GM18502 (cell line): ENCODE measurements at regions not wholly inside any gene's neighbourhood (a gene's known extent, or its start where the extent isn't known, plus 50 kb on each side); places are given as distances from the start of the nearest gene placed in this dataset.

Experiments used
- ATAC-seq: cut with Tn5 transposase; IDR thresholded peaks from one replicate; pipeline ENCODE4 v1.9.1; 2021; ENCODE audit warnings: mild to moderate bottlenecking; ENCODE audit not compliant: unreplicated experiment, poor library complexity

DNA sequence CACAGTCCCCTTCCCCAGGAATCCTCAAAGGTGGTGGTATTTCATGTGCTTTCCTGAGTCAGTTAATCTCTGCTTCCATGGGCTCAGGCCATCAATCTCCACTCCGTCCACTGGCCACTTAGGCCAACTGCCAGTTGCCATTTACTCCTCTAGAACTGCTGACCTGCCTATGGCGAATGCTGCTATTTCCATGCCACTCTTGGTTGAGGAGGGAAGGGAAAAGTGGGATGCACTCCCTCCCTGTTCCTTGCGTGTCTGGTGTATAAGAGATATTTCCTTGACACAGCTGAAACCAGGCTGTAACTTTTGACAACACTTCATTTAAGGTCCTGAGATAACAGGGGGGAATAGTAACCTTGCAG, 261.5 kb downstream of the MREG start:
- ATAC-seq: no peak

GRCh38 chr2:215751200-215751910, 262.0 kb downstream of the MREG start:
- ATAC-seq: no peak

DNA sequence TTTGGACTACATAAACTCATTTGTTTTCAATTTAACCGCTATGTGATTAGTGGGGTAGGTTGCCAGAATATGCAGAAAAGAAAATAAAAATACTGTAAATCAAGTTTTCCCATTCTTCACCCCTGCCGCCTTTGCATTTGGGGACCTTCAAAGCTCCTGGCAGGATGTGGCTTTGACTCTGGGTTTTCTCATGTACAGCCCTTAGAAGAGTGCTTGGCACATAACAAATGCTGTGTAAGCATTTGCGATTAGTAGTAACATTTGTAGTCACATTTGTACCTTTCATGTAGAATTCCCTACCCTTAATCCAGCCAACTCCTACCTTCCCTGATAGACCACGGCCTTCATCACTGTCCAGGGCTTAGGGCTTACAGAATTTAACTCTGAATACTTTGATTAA, 262.6 kb downstream of the MREG start:
- ATAC-seq: no peak

DNA sequence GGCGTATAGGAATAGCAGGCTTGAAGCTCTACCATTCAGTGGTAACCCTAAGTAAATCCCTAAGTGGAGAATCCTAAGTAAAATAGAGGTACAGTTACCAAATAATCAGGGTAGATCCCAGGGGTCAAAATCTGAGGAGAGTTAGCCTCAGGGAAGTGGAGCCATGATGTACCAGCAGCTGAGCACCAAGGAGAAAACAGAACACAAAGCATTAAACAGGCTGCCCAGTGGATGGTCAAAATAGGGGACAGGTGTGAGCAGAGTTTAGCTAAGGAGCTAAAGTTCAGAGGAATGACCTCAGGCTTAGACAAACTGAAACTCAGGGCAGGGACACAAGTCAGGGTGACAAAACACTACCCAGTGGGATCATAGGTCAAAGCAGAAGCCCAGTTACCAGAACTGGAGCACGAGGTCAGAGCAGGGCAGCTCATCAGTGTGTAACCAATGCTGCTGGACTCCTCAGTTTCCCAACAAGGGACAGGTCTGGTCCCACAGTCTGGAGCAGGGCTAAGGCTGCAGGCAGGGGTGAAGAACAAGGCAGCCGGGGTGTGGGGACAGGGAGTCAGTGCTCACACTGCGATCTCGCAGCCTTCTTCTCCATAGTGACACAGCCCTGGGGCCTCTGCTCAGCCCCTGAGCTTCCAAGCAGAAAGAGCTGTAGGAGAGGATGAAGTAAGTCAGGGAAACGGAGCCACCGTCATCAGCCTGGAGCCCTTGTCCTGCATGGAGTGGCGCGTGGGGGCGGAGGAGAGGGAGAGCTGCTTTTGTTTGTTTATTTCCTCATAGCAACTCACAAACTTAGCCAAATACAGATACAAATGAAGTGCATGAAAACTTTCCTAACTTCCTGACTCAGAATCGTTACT, 264.0 kb downstream of the MREG start:
- no peak for ATAC-seq

DNA sequence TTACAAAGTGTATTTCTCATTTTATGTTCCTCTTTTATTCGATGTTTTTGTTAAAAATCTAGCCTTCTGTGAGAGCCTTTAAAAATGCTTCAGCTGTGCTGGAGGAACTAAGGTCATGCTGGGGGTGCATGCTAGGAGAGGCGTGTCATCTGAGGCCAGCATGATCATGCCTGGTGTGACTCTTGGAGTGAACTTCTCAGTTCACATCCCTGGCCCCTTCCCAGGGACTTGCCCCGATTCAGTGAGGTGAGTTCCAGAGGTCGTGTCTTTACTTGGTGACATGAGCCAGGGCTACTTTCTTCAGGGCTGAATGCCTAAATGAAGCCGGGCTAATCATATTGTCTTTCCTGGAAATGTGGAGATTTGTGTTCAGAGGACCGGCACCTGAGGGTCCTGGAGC, 264.9 kb downstream of the MREG start:
- ATAC-seq: no peak

GRCh38 chr2:215746887-215747615, 266.3 kb downstream of the MREG start:
- no peak for ATAC-seq

DNA sequence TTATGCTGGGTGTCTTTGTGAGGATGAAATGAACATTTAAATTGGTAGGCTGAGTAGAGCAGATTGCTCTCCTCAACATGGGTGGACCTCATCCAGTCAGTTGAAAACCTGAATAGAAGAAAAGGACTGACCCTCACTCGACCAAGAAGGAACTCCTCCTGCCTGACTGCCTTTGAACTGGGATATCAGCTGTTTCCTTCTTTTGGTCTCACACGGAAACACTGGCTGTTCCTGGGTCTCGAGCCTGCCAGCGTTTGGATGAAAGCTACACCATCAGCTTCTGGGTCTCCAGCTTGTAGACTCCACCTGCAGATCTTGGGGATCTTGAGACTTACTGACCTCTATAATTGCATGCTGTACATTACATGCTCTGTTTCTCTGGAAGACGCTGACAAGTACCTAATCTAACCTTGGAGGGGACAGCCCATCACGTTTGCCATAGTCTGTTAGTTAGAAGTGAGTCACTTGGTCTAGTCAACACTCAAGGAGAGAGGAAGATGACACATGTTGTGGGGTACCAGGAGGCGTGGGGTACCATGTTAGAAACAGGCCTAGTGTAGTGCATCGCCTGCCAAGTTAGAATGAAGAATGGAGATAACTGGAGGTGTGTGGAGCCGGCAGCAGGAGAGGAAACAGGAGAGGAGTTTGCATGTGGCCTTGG, 267.0 kb downstream of the MREG start:
- ATAC-seq: no peak

DNA sequence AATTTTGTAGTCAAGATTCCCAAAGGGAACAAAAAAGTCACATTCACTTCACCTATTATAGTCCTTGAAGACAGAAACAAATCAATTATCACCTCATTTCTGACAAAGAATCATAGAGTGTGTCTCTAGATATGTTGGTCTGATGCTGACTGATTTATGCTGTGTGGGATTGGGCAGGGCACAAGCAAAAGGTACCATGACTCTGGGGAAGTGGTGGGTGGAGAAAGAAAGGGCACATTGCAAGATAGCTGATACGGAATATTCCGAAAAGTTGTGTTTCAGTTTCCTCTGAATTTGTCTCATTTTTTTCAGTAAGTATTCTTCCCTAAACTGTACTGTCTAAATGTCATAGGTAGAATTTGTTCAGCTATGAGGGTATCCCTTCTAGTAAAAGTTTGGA, 268.0 kb downstream of the MREG start:
- ATAC-seq: no peak

DNA sequence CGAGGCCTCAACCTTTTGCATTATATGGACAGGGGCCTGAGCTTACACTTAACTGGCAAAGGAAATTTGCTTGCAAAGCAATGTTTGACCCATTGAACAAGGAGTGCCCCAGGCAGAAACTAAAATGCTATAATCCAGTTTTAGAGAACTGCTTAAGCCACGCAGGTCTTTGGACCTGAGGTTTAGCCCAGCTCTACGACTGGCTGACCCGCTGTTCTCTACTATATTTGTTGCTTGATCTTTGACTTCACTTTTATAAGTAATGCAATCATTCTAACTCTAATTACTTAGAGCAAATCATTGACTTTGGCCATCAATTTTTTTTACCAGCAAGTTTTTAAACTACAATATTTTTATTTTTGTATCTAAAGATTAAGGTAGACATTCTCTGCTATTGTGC, 268.8 kb downstream of the MREG start:
- ATAC-seq: no peak

DNA sequence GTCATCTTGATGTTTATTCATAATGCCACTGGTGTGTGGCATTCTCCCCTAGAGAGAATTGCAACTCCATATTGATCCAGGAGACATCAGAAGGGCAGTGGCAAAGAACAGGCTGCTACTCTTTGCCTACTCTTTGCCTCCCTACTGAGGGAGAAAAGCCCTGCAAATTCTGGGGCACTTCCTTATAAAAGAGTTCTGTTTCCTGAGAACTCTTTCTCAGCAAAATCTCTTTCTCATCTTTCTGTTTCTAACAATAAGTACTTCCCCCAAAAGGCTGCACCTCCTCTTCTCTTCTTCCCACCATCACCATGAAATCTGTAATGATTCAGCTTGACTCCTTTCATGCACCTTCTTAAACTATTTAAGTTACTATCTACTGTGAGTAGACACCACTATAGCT, 270.3 kb downstream of the MREG start:
- ATAC-seq: no peak

- ATAC-seq: no peak
These were observed 271.3 kb downstream of the MREG start for GRCh38 chr2:215742021-215742420.

DNA sequence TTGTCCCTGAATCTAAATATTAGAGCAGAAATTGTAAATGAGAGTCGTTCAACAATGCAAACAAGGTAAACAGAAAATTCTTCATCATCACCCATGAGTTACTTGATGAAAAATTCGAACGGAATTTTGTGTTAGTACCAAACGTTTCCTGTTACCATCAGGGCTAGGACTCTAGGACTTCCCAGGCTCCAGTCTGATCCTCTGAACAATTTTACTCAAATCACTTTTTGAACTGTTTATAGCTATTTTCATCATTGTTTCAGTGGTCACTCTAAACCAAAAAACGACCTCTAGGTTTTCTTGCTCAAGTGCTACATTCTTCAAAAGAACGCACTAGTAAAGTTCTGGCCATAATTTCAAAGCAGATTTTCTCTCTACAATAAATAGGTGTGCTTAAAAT, 273.3 kb downstream of the MREG start:
- no peak for ATAC-seq

- no peak for ATAC-seq
These were observed 275.0 kb downstream of the MREG start for GRCh38 chr2:215738351-215738750.

GRCh38 chr2:215737477-215737876, 275.9 kb downstream of the MREG start:
- ATAC-seq: no peak

GRCh38 chr2:215736653-215737290, 276.6 kb downstream of the MREG start:
- no peak for ATAC-seq

DNA sequence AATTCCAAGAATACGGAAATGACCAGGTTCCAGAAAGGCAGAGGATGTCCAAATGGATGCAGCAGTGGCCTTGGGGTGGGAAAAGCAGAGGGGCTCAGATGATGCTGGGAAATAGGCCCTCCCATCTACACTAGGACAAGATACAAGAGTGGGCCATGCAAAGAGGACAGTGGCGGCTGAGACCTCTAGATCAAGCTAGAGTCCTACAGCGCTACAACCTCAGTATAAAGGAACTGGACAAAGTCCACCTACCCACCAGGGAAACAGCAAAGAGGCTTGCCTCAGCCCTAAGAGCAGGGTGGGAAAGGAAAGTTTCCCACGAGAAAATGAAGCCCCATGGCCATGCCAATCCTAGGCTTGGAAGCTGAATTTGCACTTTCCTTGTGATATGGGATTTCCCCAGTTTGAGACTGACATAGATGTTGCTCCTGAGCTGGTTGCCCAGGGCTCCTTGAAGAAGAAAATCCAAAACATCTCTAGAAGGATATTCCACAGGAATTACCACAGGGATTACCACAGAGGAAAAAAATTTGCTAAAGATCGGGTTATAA, 282.2 kb downstream of the MREG start:
- ATAC-seq: no peak

GRCh38 chr2:215729985-215730620, 283.2 kb downstream of the MREG start:
- ATAC-seq: no peak

DNA sequence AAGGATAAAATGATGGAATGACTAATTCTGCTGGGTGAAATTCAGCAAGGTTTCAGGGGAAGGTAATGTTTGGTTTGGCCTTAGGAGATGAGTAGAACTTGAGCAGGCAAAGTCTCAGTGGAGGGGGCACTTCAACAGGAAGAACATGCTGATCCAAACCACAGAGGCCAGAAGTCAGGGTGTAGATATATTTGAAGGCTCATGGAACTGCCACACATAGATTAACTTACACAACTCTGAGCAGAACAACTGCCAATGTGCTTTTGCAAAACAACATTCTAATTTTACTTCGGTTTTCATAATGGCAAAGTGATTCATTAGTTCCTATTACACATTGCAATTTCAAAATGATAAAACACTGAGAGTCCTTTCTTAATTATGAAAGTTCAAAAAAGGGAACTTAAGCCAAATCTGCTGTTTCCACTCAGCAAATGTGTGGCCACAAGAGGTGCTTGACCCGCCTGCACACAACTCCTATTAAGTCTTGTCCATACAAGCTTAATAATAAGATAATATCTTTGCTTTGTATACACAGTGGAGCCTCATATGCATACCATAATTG, 284.8 kb downstream of the MREG start:
- ATAC-seq: peak; percentile 81
